Effector memory CD8-positive, alpha-beta T cell (primary cell): ENCODE measurements at regions not wholly inside any gene's neighbourhood (a gene's known extent, or its start where the extent isn't known, plus 50 kb on each side); places are given as distances from the start of the nearest gene placed in this dataset.
"Not testable (repeated sequence)": the region's sequence is repeated elsewhere in the genome, so short reads cannot be mapped to it uniquely, and the experiment has no call there.

Source experiments
- ATAC-seq: fragments of 150-1000 bp; cut with Tn5 transposase; replicated peaks from 2 replicates; pipeline ENCODE4 v1.10.0; 2021; ENCODE audit warnings: mild to moderate bottlenecking, moderate library complexity
- DNase-seq, 3 experiments: peaks; one replicate each; pipeline ENCODE4 v3.0.0; 2021
- H3K27ac Mint-ChIP-seq, 2 donors: one replicate each; pipeline ENCODE4 v1.8.0; 2022; ENCODE audit warnings: mild to moderate bottlenecking in 2 of 2, mixed read lengths in 2 of 2, moderate library complexity in 2 of 2
- H3K27me3 Mint-ChIP-seq, 2 donors: one replicate each; pipeline ENCODE4 v1.8.0; 2022; ENCODE audit warnings: mixed read lengths in 2 of 2
- H3K36me3 Mint-ChIP-seq: one replicate; pipeline ENCODE4 v1.8.0; 2022; ENCODE audit warnings: mild to moderate bottlenecking, moderate library complexity, mixed read lengths; ENCODE audit not compliant: insufficient read depth
- H3K4me1 Mint-ChIP-seq, 2 donors: one replicate each; pipeline ENCODE4 v1.8.0; 2022; ENCODE audit warnings: low read depth in 2 of 2, mixed read lengths in 2 of 2
- H3K4me3 Mint-ChIP-seq, 2 donors: one replicate each; pipeline ENCODE4 v1.8.0; 2022; ENCODE audit warnings: mild to moderate bottlenecking in 2 of 2, mixed read lengths in 2 of 2, moderate library complexity in 2 of 2
- H3K9me3 Mint-ChIP-seq, 2 donors: one replicate each; pipeline ENCODE4 v1.8.0; 2022; ENCODE audit warnings: mixed read lengths in 2 of 2

DNA sequence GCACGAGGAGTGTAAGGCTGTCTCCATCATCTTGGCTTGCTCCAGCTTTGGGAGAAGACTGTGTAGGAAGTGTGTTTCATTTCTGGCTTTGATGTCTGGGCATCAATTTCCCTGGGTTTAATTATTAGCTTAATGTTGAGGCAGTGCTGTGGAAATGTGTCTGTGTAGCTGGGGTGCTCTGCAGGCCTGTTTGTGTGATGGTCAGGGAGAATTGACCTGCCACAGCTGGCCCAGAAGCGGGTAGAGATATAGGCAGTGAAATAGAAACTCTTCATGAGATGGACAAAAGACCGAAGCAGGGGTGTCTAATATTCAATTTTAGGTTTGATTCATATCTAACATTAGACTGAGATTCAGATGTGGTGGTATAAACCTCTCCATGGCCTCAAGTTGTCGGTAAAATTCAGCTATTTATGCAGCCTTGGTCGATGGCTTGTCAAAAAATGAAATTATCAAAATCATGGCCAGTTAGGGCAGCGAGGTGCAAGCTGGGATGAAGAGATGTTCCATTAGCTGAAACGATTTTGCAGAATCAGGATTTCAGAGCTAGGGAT lies 95.3 kb upstream of the SNX9 start:
- H3K36me3 Mint-ChIP-seq: no peaks in the 10 kb centered on the region
- no peaks in the 10 kb centered on the region for H3K4me1 Mint-ChIP-seq
- H3K9me3 Mint-ChIP-seq: peaks cover 0 to 2% of the 10 kb centered on the region in 2 donors
- ATAC-seq (no peak), DNase-seq (no peak)
- no peak overlapping the region for H3K27ac Mint-ChIP-seq
- no peak overlapping the region for H3K4me3 Mint-ChIP-seq
- peaks cover 30 to 38% of the 10 kb centered on the region in 2 donors for H3K27me3 Mint-ChIP-seq

DNA sequence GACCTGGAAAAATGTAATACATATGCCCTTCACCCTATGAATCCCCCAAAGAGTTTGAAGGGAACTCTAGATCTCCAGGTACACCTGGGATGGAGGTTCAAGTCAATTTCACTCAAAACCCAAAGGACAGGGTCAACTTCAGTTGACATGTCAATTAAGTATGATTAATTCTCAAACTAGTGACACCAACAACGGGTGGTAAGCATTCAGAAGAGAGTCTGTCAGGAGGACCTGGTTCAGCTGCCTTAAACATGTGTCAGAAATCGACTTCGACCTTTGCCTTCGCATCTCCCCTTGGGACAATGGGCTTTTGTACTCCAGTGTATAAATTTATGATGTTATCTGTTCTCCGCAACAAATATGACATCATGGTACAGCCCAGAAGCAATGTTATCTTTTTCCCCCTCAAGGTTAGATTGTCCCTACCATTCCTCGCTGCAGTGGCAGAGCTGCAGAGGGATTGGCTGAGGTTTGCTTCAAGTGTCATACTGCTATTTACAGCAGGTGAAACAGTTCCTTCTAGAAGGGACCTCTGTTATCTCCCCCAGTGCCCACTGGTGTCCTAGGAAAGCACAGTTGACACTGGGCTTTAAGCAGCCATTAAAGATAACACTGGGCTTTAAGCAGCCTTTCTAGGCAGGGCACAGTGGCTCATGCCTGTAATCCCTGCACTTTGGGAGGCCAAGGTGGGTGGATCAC lies 94.7 kb upstream of the SNX9 start:
- DNase-seq (no peak), ATAC-seq (no peak)
- H3K4me1 Mint-ChIP-seq: no peaks in the 10 kb centered on the region
- no peaks in the 10 kb centered on the region for H3K36me3 Mint-ChIP-seq
- H3K27me3 Mint-ChIP-seq: peaks cover 30 to 34% of the 10 kb centered on the region in 2 donors
- no peak overlapping the region for H3K4me3 Mint-ChIP-seq
- no peak overlapping the region for H3K27ac Mint-ChIP-seq
- H3K9me3 Mint-ChIP-seq: peaks cover 0 to 2% of the 10 kb centered on the region in 2 donors

DNA sequence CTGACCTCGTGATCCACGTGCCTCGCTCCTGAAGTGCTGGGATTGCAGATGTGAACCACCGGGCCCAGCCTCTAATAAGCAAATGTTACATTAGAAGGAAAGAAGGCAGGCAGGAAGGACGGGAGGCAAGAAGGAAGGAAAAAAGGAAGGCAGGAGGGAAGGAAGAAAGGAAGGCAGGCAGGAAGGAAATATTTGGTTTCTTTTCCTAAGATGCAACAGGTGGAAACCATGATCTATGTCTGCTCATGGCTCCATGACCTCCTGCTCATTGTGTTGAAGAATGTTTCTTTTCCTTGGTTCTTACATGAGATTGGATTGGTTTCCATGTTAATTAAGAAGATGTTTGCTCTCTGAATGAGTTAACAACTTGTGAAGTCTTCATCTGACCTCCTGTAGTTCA lies 91.8 kb upstream of the SNX9 start:
- Mint-ChIP-seq H3K4me3 (no peak overlapping the region), H3K36me3 (no peaks in the 10 kb centered on the region), H3K9me3 (no peaks in the 10 kb centered on the region), H3K27ac (no peak overlapping the region), H3K27me3 (peaks cover 11 to 16% of the 10 kb centered on the region in 2 donors), H3K4me1 (no peaks in the 10 kb centered on the region)
- no peak for ATAC-seq
- no peak for DNase-seq

DNA sequence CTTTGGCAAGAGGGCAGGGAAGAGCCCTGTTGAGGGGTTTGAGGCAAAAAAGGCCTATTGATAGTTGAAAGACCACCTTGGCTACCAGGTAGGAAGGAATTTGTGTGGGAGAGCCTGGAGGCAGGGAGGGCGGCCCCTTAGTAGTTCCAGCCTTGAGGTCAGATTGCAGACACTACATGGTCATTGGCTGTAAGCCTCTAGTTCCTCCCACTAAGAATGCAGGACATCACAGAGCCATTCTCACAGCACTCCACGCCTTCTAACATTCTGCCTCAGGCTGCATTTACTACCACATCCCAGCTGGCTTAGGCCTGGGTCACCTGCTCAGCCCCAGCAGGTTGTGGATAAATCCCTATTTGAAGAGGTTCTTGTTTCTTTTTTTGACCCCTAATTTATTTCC lies 91.0 kb upstream of the SNX9 start:
- no peaks in the 10 kb centered on the region for H3K9me3 Mint-ChIP-seq
- ATAC-seq: no peak
- peaks cover 15 to 19% of the 10 kb centered on the region in 2 donors for H3K27me3 Mint-ChIP-seq
- no peak overlapping the region for H3K4me3 Mint-ChIP-seq
- no peaks in the 10 kb centered on the region for H3K4me1 Mint-ChIP-seq
- no peaks in the 10 kb centered on the region for H3K36me3 Mint-ChIP-seq
- no peak overlapping the region for H3K27ac Mint-ChIP-seq
- no peak for DNase-seq

DNA sequence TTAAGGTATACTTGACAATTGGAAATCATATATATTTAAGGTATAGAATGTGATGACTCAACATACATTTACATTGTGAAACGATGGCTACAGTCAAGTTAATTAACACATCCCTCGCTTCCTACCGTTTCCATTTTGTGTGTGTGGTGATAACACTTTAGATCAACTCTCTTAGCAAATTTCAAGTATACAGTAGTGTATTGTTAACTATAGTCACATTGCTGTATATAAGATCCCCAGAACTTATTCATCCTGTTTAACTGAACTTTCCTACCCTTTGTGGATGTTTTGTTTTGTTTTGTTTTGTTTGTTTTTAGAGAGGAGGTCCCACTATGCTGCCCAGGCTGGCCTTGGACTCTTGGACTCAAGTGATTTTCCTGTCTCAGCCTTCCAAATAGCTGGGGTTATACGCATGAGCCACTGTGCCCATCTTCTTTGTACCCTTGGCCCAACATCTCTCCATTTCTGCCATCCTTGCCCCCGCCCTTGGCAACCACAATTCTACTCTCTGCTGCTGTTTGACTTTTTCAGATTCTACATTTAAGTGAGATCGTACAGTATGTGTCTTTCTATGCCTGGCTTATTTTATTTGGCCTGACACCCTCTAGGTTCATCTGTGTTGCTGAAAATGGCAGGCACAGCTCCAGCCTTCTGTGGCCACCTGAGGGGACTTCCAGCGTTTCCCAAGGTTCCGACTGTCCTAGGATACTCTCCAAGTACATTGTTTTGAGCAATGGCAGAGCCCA lies 90.5 kb upstream of the SNX9 start:
- H3K4me1 Mint-ChIP-seq: no peaks in the 10 kb centered on the region
- peaks cover 0 to 2% of the 10 kb centered on the region in 2 donors for H3K9me3 Mint-ChIP-seq
- ATAC-seq: no peak
- no peak overlapping the region for H3K27ac Mint-ChIP-seq
- no peak for DNase-seq
- no peaks in the 10 kb centered on the region for H3K36me3 Mint-ChIP-seq
- peaks cover 16 to 25% of the 10 kb centered on the region in 2 donors for H3K27me3 Mint-ChIP-seq
- H3K4me3 Mint-ChIP-seq: no peak overlapping the region

DNA sequence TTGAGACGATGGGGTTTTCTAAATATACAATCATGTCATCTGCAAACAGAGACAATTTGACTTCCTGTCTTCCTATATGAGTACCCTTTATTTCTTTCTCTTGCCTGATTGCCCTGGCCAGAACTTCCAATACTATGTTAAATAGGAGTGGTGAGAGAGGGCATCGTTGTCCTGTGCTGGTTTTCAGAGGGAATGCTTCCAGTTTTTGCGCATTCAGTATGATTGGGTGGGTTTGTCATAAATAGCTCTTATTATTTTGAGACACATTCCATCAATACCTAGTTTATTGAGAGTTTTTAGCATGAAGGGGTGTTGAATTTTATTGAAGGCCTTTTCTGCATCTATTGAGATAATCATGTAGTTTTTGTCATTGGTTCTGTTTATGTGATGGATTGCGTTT lies 86.5 kb upstream of the SNX9 start:
- H3K4me3 Mint-ChIP-seq, H3K9me3 Mint-ChIP-seq, DNase-seq, H3K4me1 Mint-ChIP-seq, H3K36me3 Mint-ChIP-seq, ATAC-seq, H3K27ac Mint-ChIP-seq: not testable (repeated sequence)
- H3K27me3 Mint-ChIP-seq: peaks cover 29 to 43% of the 10 kb centered on the region in 2 donors

DNA sequence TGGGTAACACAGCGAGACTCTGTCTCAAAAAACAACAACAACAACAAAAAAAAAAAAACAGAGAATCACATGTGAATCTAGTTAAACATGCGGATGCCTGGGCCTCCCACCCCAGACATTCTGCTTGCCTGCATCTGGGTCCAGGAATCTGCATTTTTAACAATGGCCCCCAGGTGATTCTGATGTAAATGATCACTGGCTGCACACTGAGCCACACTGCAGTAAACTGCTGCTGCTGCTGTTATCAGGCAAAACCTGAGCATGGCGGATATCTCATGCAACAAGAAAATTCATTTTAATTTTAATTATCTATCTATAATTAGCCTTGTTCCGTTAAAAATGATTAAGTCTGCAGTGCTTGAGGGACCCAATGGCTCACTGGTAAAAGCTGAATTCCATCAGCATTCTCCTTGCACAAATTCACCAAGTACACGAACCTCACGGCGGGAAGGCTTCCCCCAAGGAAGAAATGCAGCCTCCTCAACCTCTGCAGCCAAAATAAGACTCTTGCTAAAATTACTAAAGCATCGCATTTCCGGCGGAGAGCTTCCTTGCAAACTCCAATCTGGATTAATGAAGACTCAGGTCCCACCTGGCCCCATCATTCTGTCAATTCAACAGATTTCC lies 81.6 kb upstream of the SNX9 start:
- Mint-ChIP-seq H3K9me3 (peaks cover 0 to 3% of the 10 kb centered on the region in 2 donors), H3K4me1 (no peaks in the 10 kb centered on the region), H3K27ac (no peak overlapping the region), H3K27me3 (peaks cover 37 to 67% of the 10 kb centered on the region in 2 donors), H3K4me3 (no peak overlapping the region), H3K36me3 (no peaks in the 10 kb centered on the region)
- ATAC-seq (no peak), DNase-seq (no peak)

DNA sequence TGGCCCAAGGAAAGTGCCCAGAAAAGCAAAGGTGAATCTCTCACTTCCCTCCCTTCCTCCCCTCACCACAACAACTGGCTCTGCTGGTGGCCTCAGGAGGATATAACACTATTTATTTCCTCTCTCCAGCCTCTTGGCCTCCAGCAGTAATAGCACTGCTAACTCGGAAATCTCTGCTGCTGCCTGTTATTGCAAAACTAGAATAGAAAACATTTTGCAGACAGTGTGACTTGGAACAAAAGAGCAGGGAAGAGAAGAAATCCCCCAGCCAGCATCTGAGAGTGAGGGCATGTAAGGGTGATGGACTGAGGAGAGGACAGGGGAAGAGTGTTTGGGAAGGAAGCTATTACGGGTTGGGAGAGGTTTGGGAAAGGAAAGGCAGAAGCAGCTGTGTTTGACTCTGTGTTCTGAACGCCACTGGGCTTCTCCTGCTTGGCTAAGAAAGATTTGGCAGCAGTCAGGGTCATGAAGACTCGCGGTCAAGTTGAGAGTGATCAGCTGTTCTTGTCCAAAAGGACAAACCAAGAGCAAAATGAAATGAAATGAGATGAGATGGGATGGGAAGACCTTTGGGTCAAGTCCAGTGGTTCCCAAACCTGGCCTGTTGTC lies 81.0 kb upstream of the SNX9 start:
- H3K9me3 Mint-ChIP-seq: peaks cover 0 to 3% of the 10 kb centered on the region in 2 donors
- H3K27me3 Mint-ChIP-seq: peaks cover 43 to 67% of the 10 kb centered on the region in 2 donors
- H3K36me3 Mint-ChIP-seq: no peaks in the 10 kb centered on the region
- no peak for DNase-seq
- ATAC-seq: no peak
- no peak overlapping the region for H3K27ac Mint-ChIP-seq
- H3K4me1 Mint-ChIP-seq: no peaks in the 10 kb centered on the region
- no peak overlapping the region for H3K4me3 Mint-ChIP-seq

DNA sequence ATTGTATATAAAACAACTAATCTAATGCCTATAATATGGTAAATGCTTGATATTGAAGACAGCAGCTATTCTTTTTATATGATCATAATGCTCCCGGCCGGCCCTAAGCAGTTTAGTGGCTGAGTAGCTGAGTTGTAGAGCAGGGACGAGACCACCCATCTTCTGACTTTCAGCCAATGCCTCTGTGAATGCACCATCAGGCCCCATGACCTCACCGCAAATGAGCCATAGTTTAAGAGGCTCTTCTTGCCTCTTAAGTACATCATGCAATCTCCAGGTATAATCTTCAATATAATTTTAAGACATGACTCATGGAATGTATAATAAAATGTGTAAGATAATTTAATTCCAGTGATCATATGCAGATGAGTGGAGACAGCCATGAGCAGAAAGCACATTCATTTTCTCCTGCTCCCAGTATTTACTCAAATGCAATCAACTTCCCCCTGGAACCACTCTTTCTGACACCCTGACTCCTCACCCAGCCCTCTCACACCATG lies 78.9 kb upstream of the SNX9 start:
- Mint-ChIP-seq H3K27me3 (peaks cover 27 to 51% of the 10 kb centered on the region in 2 donors), H3K9me3 (no peaks in the 10 kb centered on the region), H3K27ac (no peak overlapping the region), H3K4me3 (no peak overlapping the region), H3K4me1 (no peaks in the 10 kb centered on the region), H3K36me3 (no peaks in the 10 kb centered on the region)
- DNase-seq (no peak), ATAC-seq (no peak)

DNA sequence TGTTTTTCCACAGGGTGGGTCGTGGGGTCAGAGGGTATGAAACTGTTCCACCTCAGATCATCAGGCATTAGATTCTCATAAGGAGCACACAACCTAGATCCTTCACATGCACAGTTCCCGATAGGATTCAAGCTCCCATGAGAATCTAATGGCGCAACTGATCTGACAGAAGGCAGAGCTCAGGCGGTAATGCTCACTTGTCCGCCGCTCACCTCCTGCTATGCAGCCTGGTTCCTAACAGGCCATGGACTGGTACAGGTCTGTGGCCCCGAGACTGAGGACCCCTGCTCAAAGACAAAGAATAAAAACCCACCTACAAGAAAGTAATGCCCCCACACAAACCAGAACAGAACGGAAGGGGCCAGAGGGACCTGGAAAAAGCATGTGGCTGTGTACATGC lies 76.1 kb upstream of the SNX9 start:
- no peak for ATAC-seq
- peaks cover 47 to 69% of the 10 kb centered on the region in 2 donors for H3K27me3 Mint-ChIP-seq
- no peaks in the 10 kb centered on the region for H3K9me3 Mint-ChIP-seq
- H3K36me3 Mint-ChIP-seq: no peaks in the 10 kb centered on the region
- H3K4me1 Mint-ChIP-seq: no peaks in the 10 kb centered on the region
- no peak overlapping the region for H3K4me3 Mint-ChIP-seq
- DNase-seq: no peak
- no peak overlapping the region for H3K27ac Mint-ChIP-seq

DNA sequence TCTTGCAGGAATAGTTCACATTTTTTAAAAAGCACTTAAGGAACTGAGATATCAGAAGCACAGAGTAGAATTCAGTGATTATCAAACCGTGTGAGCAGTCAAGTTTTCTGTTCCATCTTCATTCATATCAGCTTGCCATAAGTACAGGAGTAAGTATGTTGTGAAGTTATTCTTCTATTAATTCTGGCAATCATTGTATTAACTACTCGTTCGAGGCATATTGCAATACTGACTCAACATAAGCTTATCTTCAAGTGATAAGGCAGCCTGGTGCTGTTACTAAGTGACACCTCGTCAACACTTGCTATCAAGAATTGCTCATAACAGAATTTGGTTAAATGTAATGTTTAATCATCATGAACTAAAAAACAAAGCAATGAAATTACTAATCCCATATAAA lies 75.7 kb upstream of the SNX9 start:
- ATAC-seq (no peak), DNase-seq (no peak)
- H3K27ac Mint-ChIP-seq: no peak overlapping the region
- no peak overlapping the region for H3K4me3 Mint-ChIP-seq
- peaks cover 52 to 69% of the 10 kb centered on the region in 2 donors for H3K27me3 Mint-ChIP-seq
- no peaks in the 10 kb centered on the region for H3K4me1 Mint-ChIP-seq
- no peaks in the 10 kb centered on the region for H3K9me3 Mint-ChIP-seq
- no peaks in the 10 kb centered on the region for H3K36me3 Mint-ChIP-seq

DNA sequence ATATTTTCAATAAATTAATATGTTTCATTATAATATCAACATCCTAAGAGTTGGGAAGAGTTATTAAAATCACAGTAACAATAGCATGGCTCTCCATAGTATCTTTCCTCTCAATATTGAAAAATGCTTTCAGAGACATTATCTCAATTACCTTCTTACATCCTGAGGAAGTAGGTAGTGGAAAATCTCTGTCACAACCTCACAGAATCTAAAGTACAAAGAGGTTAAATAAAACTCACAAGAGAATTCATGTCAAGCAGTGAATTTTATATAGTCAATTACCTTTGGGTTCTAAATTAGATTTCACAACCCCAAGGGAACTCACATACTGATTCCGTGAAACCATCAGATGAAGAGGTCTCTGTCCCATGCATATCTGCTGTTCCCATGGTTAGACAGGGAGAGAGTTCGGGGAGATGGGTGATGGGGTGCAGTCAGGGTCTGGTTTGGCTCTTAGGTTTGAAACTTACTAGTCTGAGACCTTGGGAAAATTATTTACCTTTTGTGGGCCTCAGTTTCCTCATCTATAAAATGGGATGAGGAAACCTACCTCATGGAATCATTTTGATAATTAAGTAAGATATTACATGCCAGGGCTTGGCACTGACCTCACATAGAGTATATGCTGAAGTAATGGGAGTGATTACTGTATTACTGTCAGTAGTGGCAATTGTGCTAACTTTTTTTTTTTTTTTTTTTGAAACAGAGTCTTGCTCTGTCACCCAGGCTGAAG lies 74.0 kb upstream of the SNX9 start:
- Mint-ChIP-seq H3K27me3 (peaks cover 68 to 83% of the 10 kb centered on the region in 2 donors), H3K4me3 (no peak overlapping the region), H3K36me3 (no peaks in the 10 kb centered on the region), H3K4me1 (no peaks in the 10 kb centered on the region), H3K27ac (no peak overlapping the region), H3K9me3 (no peaks in the 10 kb centered on the region)
- ATAC-seq (no peak), DNase-seq (no peak)

DNA sequence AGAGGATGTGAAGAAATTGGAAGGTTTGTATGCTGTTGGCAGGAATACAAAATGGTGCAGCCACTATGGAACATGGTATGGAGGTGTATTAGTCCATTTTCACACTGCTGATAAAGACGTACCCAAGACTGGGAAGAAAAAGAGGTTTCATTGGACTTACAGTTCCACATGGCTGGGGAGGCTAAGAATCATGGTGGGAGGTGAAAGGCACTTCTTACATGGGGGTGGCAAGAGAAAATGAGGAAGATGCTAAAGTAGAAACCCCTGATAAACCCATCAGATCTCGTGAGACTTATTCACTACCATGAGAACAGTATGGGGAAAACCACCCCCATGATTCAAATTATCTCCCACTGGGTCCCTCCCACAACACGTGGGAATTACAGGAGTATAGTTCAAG lies 72.1 kb upstream of the SNX9 start:
- H3K4me1 Mint-ChIP-seq, H3K27ac Mint-ChIP-seq, H3K9me3 Mint-ChIP-seq, DNase-seq, H3K4me3 Mint-ChIP-seq, H3K36me3 Mint-ChIP-seq, ATAC-seq: not testable (repeated sequence)
- peaks cover 69 to 84% of the 10 kb centered on the region in 2 donors for H3K27me3 Mint-ChIP-seq
